GM18861 (cell line): ENCODE measurements at regions not wholly inside any gene's neighbourhood (a gene's known extent, or its start where the extent isn't known, plus 50 kb on each side); places are given as distances from the start of the nearest gene placed in this dataset.

Experiments
- ATAC-seq: cut with Tn5 transposase; IDR thresholded peaks from one replicate; pipeline ENCODE4 v1.9.1; 2021; ENCODE audit not compliant: unreplicated experiment

DNA sequence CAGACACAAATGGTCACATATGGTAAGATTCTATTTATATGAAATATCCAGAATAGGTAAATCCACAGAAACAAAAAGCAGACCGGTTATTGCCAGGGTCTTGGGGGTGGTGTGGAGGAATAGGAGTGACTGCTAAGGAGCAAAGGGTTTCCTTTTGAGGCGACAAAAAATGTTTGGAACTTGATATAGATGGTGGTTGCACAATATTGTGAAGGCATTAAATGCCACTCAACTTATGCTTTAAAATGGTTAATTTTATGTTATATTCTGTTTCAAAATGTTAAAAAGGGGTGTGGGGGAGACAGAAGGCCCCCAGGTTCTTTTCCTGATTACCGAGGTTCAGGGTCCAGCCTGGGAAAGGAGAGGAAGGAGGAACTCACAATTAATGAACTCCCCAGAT, 304.4 kb downstream of the RRAGC start:
- ATAC-seq = no peak

DNA sequence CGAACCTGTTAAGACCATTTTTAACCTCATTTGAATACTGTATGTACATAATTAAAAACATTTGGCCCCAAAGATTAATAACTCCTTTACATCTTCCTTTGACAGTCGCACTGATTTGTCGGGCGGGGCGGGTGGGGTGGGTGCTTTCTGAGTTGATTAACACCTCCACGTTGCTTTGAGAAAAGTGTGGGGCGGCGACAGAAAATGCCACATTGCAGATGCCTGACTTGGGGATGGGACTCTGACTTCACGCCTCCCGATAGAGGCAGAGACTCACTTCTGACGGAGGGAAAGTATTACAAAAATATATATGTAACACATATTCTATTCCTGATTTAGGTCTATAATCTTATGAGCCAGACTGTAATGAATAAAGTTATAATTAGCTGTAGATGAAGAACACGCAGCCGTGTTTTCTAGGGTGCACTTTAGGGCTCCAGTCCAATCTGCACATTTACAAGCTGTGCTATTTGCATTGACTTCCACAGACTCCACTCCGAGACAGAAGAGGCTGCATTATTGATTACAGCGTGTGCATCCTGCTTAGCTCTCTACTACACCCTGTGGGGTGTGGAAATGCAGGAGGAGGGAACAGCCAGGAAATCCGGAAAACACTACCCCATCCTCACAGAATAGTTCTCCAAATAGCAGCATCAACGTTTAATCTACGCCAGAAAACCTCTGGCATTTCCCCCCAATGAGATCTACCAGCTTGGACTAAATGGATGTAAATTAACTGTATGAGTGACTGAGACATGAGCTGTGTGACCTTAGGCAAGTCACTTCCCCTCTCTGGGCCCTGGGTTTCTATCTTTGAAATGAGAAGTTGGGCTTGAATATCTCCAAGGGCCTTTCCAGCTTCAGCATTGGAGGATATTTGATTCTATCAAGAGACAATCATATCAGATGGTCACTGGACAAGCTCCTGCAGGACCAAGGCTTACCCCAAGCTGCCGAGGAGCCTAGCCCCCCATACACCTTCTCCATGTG, 308.0 kb downstream of the RRAGC start:
- ATAC-seq = no peak

DNA sequence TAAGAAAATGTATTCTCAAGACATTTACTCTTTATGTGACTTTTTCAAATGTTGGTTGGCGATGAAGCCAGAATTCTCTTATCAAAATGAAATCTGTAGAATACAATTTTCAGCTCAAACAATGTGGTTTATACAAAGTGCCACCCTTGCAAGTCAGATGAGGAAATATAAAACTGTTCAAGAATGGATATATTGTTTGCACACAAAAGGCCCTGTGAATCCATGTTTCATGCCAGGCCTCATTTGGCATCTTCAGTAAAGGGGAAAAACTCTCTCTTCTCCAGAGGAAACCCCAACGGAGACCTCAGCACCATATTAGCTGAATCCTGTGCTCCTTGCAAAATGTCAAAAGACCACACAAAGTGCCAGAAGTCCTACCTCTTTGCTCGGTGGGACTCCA, 310.4 kb downstream of the RRAGC start:
- no peak for ATAC-seq

DNA sequence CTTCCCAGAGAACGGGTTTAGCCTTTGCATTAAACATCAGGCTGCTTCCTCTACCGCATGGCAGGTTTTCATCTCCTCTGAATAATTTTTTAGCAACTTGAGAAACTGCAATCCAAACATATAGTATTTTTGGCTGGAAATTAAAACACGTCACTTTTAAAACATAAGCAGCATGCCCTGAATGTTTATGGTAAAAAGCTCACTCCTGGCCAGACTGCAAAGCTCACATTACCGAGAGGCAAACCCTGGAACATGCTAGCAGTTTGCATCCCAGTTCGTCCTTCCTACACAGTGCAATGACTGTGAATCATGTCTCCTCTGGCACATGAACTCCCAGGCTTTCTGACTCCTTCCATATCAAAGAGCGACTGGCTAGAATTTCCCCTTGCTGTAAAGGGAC, 312.3 kb downstream of the RRAGC start:
- no peak for ATAC-seq

GRCh38 chr1:38546636-38547035, 312.9 kb downstream of the RRAGC start:
- ATAC-seq = no peak

DNA sequence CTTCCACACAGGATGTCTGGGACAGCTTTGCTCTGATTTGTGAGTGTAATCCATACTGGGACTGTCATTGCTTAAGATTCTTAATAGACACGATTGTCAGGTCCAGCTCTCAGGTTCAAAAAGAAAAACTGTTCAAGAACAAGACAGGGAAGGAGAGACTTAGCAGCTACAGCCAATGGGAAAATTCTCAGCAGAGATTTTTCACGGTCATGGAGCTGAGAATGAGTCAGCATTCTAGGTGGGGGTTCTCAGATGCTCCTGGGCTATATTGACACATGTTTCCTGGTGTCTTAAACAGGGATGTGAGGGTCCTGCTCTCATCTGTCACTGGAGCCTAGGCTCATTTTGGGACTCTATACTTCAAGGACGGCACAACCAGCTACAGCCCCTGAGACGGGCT, 318.3 kb downstream of the RRAGC start:
- ATAC-seq = no peak

DNA sequence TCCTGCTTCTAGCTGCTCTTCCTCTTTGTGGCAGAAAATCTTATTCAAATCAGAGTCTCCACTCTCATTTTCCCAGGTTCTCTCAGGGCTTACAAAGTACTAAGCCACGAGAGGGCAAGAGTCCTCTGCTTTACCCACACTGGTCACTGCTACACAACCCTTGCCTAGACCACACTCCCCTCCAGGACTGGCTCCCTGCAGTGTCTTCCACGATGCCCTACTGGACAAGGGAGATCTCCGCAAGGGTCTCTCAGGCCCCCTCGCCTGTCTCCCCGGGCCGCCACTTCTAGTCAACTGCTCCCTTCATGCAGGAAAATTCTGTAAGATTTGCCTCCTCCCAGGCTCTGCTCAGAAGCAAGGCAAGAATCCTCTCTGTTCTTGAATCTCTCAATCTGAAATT, 319.6 kb downstream of the RRAGC start:
- no peak for ATAC-seq

DNA sequence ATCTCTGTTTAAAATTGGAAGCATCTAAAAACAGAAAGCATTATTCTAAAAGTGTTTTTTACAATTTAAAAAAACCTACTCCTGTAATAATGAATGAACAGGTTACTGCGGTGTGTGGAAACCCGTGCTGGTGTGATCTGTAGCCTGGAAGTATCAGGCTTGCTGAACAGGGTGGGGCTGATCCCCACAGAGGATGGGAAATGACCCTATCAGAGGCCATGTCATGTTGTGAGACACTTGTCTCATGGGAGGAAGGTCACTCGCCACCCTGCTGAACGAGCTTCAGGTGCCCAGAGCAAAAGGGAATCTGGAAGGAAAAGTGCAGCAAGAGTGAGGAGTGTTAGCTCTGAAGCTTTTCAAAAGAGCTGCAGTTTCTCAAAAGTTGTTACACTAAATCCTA, 320.7 kb downstream of the RRAGC start:
- no peak for ATAC-seq

DNA sequence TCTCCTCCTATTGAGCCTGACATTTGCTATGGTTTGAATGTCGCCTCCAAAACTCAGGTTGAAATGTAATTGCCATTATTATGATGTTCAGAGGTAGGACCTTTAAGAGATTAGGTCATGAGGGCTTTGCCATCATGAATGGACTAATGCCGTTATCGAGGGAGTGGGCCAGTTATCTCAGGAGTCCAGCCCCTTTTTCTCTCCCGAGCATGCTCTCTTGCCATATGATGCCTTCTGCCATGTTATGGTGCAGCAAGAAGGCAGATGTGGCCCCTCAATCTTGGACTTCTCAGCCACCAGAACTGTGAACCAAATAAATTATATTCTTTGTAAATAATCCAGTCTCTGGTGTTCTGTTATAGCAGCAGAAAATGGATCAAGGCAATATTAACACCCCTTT, 323.5 kb downstream of the RRAGC start:
- ATAC-seq = no peak

- no peak for ATAC-seq
Observed at GRCh38 chr1:38534473-38534823, 325.1 kb downstream of the RRAGC start.

- no peak for ATAC-seq
Observed at GRCh38 chr1:38533772-38534472, 325.6 kb downstream of the RRAGC start.

DNA sequence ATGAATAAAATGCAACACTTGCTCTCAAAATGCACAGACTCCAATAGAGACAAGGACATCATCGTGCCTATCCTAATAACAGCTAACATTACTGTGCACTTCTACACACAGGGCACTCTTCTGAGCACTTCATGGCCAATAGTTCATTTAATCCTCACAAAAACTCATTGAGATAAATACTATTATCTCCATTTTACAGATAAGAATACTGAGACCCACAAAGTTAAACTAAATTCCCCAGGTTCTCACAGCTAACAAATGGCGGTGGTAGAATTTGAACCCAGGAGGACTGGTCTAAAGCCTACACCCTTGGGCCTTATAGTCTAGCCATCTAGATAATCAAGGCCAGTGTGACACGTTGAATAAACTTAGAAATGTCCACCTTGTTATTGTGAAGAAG, 328.6 kb downstream of the RRAGC start:
- no peak for ATAC-seq

DNA sequence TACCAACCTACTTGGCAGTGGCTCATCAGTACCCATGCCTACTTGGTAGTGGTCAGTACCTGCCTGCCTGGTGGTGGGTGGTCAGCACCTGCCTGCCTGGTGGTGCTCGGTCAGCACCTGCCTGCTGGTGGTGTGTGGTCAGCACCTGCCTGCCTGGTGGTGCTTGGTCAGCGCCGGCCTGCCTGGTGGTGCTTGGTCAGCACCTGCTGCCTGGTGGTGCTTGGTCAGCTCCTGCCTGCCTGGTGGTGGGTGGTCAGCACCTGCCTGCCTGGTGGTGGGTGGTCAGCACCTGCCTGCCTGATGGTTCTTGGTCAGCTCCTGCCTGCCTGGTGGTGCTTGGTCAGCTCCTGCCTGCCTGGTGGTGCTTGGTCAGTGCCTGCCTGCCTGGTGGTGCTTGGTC, 329.6 kb downstream of the RRAGC start:
- no peak for ATAC-seq

DNA sequence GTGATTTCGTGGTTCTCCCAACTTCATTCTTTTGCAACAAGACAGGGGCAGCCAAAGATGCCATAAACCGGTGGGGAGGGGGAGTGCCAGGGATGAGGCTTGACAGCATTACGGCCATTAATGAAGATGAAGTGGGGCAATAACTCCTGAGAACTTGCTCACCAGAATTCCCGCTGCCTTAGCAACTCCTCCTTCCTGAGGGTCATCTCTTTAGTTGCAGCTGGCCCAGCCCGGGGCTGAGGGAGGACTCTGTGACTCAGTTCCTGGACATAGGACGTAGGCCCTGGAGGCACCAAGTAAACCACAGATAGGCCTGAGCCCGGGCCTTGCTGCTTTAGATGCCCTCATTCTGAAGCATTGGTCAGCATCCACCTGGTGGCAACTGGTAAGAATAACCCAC, 330.2 kb downstream of the RRAGC start:
- no peak for ATAC-seq

DNA sequence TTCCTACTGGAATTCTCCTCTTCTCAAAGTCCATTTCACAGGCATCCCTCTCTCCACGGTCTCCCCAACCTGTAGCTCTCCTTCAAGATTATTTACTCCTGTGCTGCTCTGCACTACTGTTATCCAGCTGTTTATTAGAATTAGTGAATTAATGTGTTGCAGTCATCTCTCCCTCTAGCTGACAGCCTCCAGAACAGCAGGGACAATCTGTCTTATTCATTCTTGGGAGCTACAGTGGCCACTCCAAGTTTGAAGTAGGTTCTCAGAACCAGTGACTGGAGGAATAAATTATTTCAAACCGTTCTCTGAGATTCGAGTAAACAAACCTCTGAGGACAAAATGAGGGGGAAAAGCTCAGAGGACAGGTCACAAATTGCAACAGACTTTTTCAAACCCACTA, 330.9 kb downstream of the RRAGC start:
- ATAC-seq = no peak

- peak; percentile 77 for ATAC-seq
Observed at GRCh38 chr1:38527373-38527966, 332.1 kb downstream of the RRAGC start.

- ATAC-seq = no peak
Observed at GRCh38 chr1:38526046-38526445, 333.5 kb downstream of the RRAGC start.

DNA sequence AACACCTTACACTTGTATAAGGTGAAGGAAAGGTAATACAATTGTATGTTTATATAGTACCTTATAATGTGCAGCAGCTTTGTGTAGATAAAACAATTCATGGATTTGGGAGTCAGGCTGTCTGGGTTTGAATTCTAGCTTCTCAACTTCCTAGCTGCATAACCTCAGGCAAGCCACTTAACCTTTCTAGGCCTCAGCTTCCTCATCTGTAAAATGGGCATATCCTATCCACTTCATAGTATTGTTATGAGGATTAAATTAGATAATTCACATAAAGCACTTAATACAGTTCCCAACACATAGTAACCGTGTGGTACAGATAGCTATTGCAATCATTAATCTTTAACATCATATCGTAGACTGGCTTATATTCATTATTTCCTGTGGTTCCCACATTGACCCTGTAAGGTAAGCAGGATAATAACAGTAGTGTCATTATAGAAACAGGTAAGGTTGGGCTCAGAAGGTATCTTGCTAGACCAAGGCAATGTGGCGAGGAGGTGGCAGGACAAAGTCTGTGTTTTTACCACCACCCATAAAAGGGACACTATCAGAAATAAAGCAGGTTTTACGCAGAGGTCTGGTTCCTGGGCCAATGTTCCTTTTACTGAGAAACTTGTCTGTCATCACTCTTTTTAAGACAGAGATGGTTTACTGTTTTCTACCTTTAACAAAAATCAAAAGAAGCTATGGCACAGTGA, 334.1 kb downstream of the RRAGC start:
- no peak for ATAC-seq

- ATAC-seq = no peak
Observed at GRCh38 chr1:38524025-38524641, 335.4 kb downstream of the RRAGC start.

DNA sequence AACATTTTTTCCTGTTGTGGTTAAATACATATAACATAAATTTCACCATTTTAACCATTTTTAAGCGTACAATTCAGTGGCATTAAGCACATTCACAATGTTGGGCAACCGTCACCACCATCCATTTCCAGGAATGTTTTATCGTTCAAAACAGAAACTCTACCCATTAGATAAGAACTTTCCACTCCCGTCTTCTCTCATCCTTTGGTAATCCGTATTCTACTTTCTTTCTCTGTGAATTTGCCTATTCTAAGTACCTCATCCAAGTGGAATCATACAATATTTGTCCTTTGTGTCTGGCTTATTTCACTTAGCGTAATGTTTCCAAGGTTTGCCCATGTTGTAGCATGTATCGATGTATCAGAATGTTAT, 336.0 kb downstream of the RRAGC start:
- ATAC-seq = no peak
